GM18505 (cell line): ENCODE measurements at regions not wholly inside any gene's neighbourhood (a gene's known extent, or its start where the extent isn't known, plus 50 kb on each side); places are given as distances from the start of the nearest gene placed in this dataset.

Experiments
- ATAC-seq: cut with Tn5 transposase; IDR thresholded peaks from one replicate; pipeline ENCODE4 v1.9.1; 2021; ENCODE audit not compliant: unreplicated experiment
- POLR2A ChIP-seq: IDR thresholded peaks from 4 replicates; pipeline ENCODE4 v1.6.1; 2011; ENCODE audit warnings: borderline replicate concordance; ENCODE audit not compliant: insufficient read depth, insufficient read length; ENCODE audit errors: extremely low read depth

- ATAC-seq, result no peak
- TF ChIP-seq POLR2A, result no peak
Measured at GRCh38 chrX:9195199-9195880, 161.4 kb upstream of the FAM9B start.

- no peak for TF ChIP-seq POLR2A
- ATAC-seq, result no peak
Measured at GRCh38 chrX:9196961-9197640, 163.2 kb upstream of the FAM9B start.

GRCh38 chrX:9204560-9204959 is 170.6 kb upstream of the FAM9B start:
- ATAC-seq, result no peak
- TF ChIP-seq POLR2A, result no peak

- no peak for TF ChIP-seq POLR2A
- ATAC-seq, result no peak
Measured at GRCh38 chrX:9205599-9206223, 171.8 kb upstream of the FAM9B start.

GRCh38 chrX:9207142-9207541 is 173.2 kb upstream of the FAM9B start:
- no peak for TF ChIP-seq POLR2A
- ATAC-seq, result no peak

GRCh38 chrX:9211269-9211668 is 177.3 kb upstream of the FAM9B start:
- ATAC-seq, result no peak
- no peak for TF ChIP-seq POLR2A

- no peak for TF ChIP-seq POLR2A
- ATAC-seq, result no peak
Measured at GRCh38 chrX:9221781-9222180, 187.9 kb upstream of the FAM9B start.

- no peak for TF ChIP-seq POLR2A
- ATAC-seq, result no peak
Measured at GRCh38 chrX:9222299-9222698, 188.4 kb upstream of the FAM9B start.

GRCh38 chrX:9227276-9227675 is 193.3 kb upstream of the FAM9B start:
- no peak for ATAC-seq
- no peak for TF ChIP-seq POLR2A

GRCh38 chrX:9231491-9231890 is 197.6 kb upstream of the FAM9B start:
- no peak for TF ChIP-seq POLR2A
- ATAC-seq, result no peak

GRCh38 chrX:9233141-9233540 is 199.2 kb upstream of the FAM9B start:
- ATAC-seq, result no peak
- TF ChIP-seq POLR2A, result no peak

- ATAC-seq, result no peak
- TF ChIP-seq POLR2A, result no peak
Measured at GRCh38 chrX:9234315-9234714, 200.4 kb upstream of the FAM9B start.

GRCh38 chrX:9235722-9236121 is 201.8 kb upstream of the FAM9B start:
- ATAC-seq, result no peak
- no peak for TF ChIP-seq POLR2A

GRCh38 chrX:9240956-9241355 is 207.0 kb upstream of the FAM9B start:
- TF ChIP-seq POLR2A, result no peak
- no peak for ATAC-seq

- no peak for TF ChIP-seq POLR2A
- ATAC-seq, result no peak
Measured at GRCh38 chrX:9241427-9241826, 207.5 kb upstream of the FAM9B start.
